ENCODE measurements at regions not wholly inside any gene's neighbourhood (a gene's known extent, or its start where the extent isn't known, plus 50 kb on each side); places are given as distances from the start of the nearest gene placed in this dataset.

- TF ChIP-seq, protein P1, sequence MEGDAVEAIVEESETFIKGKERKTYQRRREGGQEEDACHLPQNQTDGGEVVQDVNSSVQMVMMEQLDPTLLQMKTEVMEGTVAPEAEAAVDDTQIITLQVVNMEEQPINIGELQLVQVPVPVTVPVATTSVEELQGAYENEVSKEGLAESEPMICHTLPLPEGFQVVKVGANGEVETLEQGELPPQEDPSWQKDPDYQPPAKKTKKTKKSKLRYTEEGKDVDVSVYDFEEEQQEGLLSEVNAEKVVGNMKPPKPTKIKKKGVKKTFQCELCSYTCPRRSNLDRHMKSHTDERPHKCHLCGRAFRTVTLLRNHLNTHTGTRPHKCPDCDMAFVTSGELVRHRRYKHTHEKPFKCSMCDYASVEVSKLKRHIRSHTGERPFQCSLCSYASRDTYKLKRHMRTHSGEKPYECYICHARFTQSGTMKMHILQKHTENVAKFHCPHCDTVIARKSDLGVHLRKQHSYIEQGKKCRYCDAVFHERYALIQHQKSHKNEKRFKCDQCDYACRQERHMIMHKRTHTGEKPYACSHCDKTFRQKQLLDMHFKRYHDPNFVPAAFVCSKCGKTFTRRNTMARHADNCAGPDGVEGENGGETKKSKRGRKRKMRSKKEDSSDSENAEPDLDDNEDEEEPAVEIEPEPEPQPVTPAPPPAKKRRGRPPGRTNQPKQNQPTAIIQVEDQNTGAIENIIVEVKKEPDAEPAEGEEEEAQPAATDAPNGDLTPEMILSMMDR (conservative IDR thresholded peaks at IDR 0.05), result no peak
- H3K27ac ChIP-seq, result no peak overlapping the region
Measured at GRCh38 chr7:131210618-131211017, 117.1 kb upstream of the MKLN1 start.

GRCh38 chr7:131211500-131211899 is 116.2 kb upstream of the MKLN1 start:
- TF ChIP-seq, protein P1 (conservative IDR thresholded peaks at IDR 0.05), result no peak
- H3K27ac ChIP-seq, result no peak overlapping the region

DNA sequence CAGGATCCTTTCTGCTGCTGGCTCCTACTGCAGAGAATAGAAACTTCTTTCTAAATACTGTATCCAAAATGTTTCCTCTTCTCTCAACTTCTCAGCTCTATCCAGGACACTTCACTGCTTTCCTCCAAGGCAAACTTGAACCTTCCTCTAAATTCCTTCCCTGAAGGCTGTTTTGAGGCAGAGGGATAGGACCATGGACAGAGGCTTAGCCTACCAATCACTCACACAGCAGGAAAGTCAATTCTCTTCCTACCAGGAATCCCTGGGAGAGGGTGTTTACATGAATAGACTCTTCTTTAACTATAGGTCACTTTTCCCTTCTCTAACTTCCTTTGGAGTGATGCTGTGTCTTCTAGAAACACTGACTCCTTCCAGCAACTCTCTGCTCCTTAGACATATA is 115.6 kb upstream of the MKLN1 start:
- H3K27ac ChIP-seq, result no peak overlapping the region
- TF ChIP-seq, protein P1 (conservative IDR thresholded peaks at IDR 0.05), result no peak

DNA sequence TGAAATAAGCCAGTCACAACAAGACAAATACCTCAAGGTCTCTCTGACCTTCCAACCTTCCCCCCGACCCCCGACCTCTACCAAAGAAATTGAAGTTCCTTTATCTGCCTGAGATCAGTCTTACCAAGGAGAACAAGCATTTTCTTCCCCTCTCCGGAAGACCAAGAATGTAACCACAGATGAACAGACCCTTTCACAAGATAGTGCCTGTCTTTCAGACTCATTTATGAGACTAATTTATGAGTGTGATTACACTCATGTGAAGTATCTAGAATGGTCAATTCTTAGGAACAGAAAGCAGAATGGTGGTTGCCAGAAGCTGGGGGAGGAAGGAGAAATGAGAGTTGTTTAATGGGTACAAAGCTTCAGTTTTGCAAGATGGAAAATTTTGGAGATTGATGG is 108.9 kb upstream of the MKLN1 start:
- no peak overlapping the region for H3K27ac ChIP-seq
- TF ChIP-seq, protein P1 (conservative IDR thresholded peaks at IDR 0.05), result no peak

DNA sequence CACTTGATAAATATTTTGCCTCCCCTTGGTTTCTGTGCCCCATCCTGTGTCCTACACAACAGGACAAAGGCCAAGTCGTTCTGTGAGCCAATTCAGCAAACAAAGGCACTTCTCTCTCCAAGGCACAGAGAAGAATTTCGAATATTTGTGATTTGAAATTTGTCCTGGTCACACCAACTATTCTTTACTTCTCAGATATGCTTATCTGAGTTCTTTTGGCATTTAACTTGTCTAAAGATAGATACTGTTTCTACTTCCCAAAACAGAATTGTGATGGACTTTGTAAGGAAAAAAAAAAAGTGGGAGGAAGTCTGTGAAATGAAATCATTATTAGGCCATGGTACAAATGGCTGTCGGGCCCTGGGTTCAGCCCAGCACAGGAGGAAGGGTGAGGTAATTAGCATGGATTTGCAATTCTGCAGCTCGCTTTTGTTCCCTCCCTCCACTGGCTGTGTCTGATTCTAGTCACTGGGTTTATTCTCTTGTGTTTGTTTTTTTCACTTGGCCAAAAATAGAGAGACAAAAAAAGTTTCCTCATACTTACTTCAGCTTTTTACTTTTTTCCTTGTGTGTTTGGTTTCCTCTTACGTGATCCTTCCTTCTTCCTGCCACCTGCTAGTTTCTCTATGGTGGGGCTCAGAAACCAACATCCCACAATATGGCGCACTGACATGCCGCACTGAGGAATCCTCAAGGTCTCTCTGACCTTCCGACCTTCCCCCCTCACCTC is 108.2 kb upstream of the MKLN1 start:
- no peak overlapping the region for H3K27ac ChIP-seq
- TF ChIP-seq, protein P1 (conservative IDR thresholded peaks at IDR 0.05), result no peak

DNA sequence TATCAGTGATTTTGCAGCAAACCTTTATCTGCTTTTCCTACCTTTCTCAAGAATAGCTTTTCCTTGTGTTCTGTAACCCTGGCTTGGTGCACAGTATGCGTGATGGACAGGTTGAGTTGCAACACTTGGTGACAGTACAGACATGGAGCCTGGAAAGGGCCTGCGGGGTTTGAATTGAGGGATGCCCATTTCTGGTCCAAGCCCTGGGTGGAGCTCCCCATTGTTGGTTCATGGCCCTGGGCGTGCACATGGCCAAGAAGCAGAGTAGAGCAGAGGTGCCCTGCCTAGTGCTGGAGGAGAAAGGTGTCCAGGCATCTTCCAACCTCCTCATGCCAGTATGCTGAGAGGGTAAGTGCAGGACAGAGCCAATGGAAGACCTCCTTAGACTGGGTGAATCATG is 106.6 kb upstream of the MKLN1 start:
- TF ChIP-seq, protein P1 (conservative IDR thresholded peaks at IDR 0.05), result no peak
- no peak overlapping the region for H3K27ac ChIP-seq

GRCh38 chr7:131222171-131222570 is 105.5 kb upstream of the MKLN1 start:
- TF ChIP-seq, protein P1 (conservative IDR thresholded peaks at IDR 0.05), result no peak
- no peak overlapping the region for H3K27ac ChIP-seq
